Prostate gland (tissue), 2 donors: ENCODE measurements at regions not wholly inside any gene's neighbourhood (a gene's known extent, or its start where the extent isn't known, plus 50 kb on each side); places are given as distances from the start of the nearest gene placed in this dataset.
"Not testable (repeated sequence)": the region's sequence is repeated elsewhere in the genome, so short reads cannot be mapped to it uniquely, and the experiment has no call there.

ENCODE experiments used
- DNase-seq: peaks from one replicate; pipeline ENCODE4 v3.0.0-alpha.2; 2019; ENCODE audit warnings: low spot score
- H3K27ac ChIP-seq, 2 donors: fragments of 200-600 bp; sonication (generic); 2 replicates each; pipeline ENCODE4 v1.5.1; 2017 to 2019
- H3K27me3 ChIP-seq: fragments of 200-600 bp; sonication (generic); replicated peaks from 2 replicates; pipeline ENCODE4 v1.5.1; 2019; ENCODE audit not compliant: insufficient read depth
- H3K36me3 ChIP-seq, 2 donors: fragments of 200-600 bp; sonication (generic); 1 replicate in 1 of 2; 2 replicates in 1 of 2; pipeline versions ENCODE4 v1.5.1 to v1.8.1; 2017 to 2019
- H3K4me1 ChIP-seq: fragments of 200-600 bp; sonication (generic); replicated peaks from 2 replicates; pipeline ENCODE4 v1.5.1; 2019
- H3K4me3 ChIP-seq, 2 donors: fragments of 200-600 bp; sonication (generic); 2 replicates each; pipeline ENCODE4 v1.5.1; 2017 to 2019
- H3K9me3 ChIP-seq: fragments of 200-600 bp; sonication (generic); 2 replicates; pipeline ENCODE4 v1.5.1; 2017
- CTCF ChIP-seq, 4 experiments: fragments of 200-600 bp in 2 of 4; fragments of 450-650 bp in 2 of 4; sonication (generic) in 2 of 4; IDR thresholded peaks; 1 replicate in 3 of 4; 2 replicates in 1 of 4; pipeline ENCODE4 v1.5.1; 2016 to 2019; ENCODE audit warnings: antibody characterized with exemption in 4 of 4, mild to moderate bottlenecking in 2 of 4, moderate library complexity in 2 of 4
- POLR2A ChIP-seq: fragments of 450-650 bp; IDR thresholded peaks from one replicate; pipeline ENCODE4 v1.6.1; 2016; ENCODE audit warnings: antibody characterized with exemption, mild to moderate bottlenecking
- POLR2AphosphoS5 ChIP-seq: sonication (generic); formaldehyde crosslinking; IDR thresholded peaks from one replicate; pipeline ENCODE4 v1.6.1; 2017; ENCODE audit warnings: antibody characterized with exemption
- WGBS: methylation state at CpG from one replicate; pipeline ENCODE4 v1.1.5; 2018; 5-methylcytosine and 5-hydroxymethylcytosine counted together
- intact Hi-C: fragments of 100-400 bp; cut with DNase I; formaldehyde crosslinking; loops from one replicate; pipeline ENCODE4 v1.14.2; 2022

- H3K27ac ChIP-seq, result no peak overlapping the region
- WGBS, result 92% methylated on average over 1 of the region's 1 CpG
- TF ChIP-seq POLR2A (no peak), POLR2AphosphoS5 (no peak), CTCF (IDR thresholded peaks at IDR 0.05) (no peak)
Measured at GRCh38 chr18:38496222-38496793, 930.7 kb upstream of the CELF4 start.

GRCh38 chr18:38494065-38494464 is 928.5 kb upstream of the CELF4 start:
- DNase-seq, result no peak
- no peak for TF ChIP-seq POLR2A
- no peak for TF ChIP-seq CTCF (IDR thresholded peaks at IDR 0.05)
- no peak for TF ChIP-seq POLR2AphosphoS5
- H3K9me3 ChIP-seq, result no peaks in the 10 kb centered on the region

More at GRCh38 chr18:38496222-38496793, 930.7 kb upstream of the CELF4 start:
- Histone ChIP-seq H3K9me3 (no peaks in the 10 kb centered on the region), H3K27me3 (no peaks in the 10 kb centered on the region), H3K4me3 (no peak overlapping the region), H3K36me3 (no peaks in the 10 kb centered on the region), H3K4me1 (no peaks in the 10 kb centered on the region)
- no peak for DNase-seq
- intact Hi-C loops, result no loop called here

GRCh38 chr18:38491195-38491594 is 925.6 kb upstream of the CELF4 start:
- DNase-seq, result no peak
- 73% methylated on average over 4 of the region's 4 CpGs for WGBS
- intact Hi-C loops, result no loop called here

More at GRCh38 chr18:38494065-38494464, 928.5 kb upstream of the CELF4 start:
- Histone ChIP-seq H3K27me3 (no peaks in the 10 kb centered on the region), H3K4me3 (no peak overlapping the region), H3K4me1 (no peaks in the 10 kb centered on the region), H3K36me3 (no peaks in the 10 kb centered on the region), H3K27ac (no peak overlapping the region)
- intact Hi-C loops, result no loop called here
- 22% methylated on average over 2 of the region's 2 CpGs for WGBS

GRCh38 chr18:38489721-38490120 is 924.1 kb upstream of the CELF4 start:
- H3K4me1 ChIP-seq, H3K9me3 ChIP-seq, H3K4me3 ChIP-seq, H3K27me3 ChIP-seq, DNase-seq, H3K36me3 ChIP-seq, H3K27ac ChIP-seq, intact Hi-C loops: not testable (repeated sequence)
- WGBS, result 56% methylated on average over 8 of the region's 8 CpGs

More at GRCh38 chr18:38491195-38491594, 925.6 kb upstream of the CELF4 start:
- Histone ChIP-seq H3K36me3 (no peaks in the 10 kb centered on the region), H3K4me3 (no peak overlapping the region), H3K27me3 (no peaks in the 10 kb centered on the region), H3K4me1 (no peaks in the 10 kb centered on the region), H3K27ac (no peak overlapping the region), H3K9me3 (no peaks in the 10 kb centered on the region)
- TF ChIP-seq POLR2A (no peak), POLR2AphosphoS5 (no peak), CTCF (IDR thresholded peaks at IDR 0.05) (no peak)

- H3K4me3 ChIP-seq, result no peak overlapping the region
- intact Hi-C loops, result no loop called here
- H3K9me3 ChIP-seq, result no peaks in the 10 kb centered on the region
- H3K4me1 ChIP-seq, result no peaks in the 10 kb centered on the region
- H3K36me3 ChIP-seq, result no peaks in the 10 kb centered on the region
- TF ChIP-seq POLR2A (no peak), POLR2AphosphoS5 (no peak), CTCF (IDR thresholded peaks at IDR 0.05) (no peak)
- H3K27me3 ChIP-seq, result no peaks in the 10 kb centered on the region
- no peak overlapping the region for H3K27ac ChIP-seq
- WGBS, result 84% methylated on average over 2 of the region's 2 CpGs
- DNase-seq, result no peak
Measured at GRCh38 chr18:38487521-38487920, 921.9 kb upstream of the CELF4 start.
